NCI-H446 (cell line): ENCODE measurements at regions not wholly inside any gene's neighbourhood (a gene's known extent, or its start where the extent isn't known, plus 50 kb on each side); places are given as distances from the start of the nearest gene placed in this dataset.
"Not testable (repeated sequence)": the region's sequence is repeated elsewhere in the genome, so short reads cannot be mapped to it uniquely, and the experiment has no call there.

Source experiments
- DNase-seq, 2 experiments: peaks; one replicate each; lab custom pipeline; 2025; lab: John Stamatoyannopoulos, UW

DNA sequence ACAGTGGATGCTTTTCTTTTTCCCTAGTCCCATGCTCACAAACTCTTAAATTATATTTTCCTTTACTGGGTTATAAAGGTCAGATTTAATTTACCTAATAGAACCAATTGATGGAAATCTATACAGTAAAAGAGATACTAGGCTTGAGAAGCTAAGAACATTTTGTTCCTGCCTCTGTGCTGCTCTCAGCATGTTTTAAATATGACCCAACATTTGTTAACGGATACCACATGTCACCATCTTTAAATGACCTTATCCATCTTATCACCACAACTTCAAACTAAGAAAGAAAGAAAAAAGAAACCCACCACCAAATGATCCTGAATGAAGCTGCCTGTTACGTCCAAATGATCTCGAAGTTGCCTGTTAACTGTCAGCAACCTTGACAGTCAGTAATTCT is 334.7 kb upstream of the ZNF608 start:
- DNase-seq = no peak

DNA sequence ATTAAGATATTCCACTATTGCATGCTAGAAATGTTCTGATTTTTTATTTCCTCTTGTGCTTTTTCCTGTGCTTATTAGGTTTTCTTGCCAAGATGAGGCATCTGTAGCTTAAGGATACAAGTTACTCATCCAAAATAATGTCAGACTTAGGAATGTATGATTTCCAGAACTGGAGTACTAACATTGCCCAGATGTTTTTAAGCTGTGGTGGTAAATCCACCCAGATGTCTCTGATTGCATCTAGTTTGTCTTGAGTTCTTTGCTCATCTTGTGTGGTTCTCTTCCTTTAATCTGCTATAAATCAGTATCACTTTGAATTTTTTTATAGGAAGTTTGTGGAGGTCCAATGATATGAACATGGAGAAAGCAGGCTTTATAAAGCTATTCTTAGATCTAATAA is 337.5 kb upstream of the ZNF608 start:
- no peak for DNase-seq

DNA sequence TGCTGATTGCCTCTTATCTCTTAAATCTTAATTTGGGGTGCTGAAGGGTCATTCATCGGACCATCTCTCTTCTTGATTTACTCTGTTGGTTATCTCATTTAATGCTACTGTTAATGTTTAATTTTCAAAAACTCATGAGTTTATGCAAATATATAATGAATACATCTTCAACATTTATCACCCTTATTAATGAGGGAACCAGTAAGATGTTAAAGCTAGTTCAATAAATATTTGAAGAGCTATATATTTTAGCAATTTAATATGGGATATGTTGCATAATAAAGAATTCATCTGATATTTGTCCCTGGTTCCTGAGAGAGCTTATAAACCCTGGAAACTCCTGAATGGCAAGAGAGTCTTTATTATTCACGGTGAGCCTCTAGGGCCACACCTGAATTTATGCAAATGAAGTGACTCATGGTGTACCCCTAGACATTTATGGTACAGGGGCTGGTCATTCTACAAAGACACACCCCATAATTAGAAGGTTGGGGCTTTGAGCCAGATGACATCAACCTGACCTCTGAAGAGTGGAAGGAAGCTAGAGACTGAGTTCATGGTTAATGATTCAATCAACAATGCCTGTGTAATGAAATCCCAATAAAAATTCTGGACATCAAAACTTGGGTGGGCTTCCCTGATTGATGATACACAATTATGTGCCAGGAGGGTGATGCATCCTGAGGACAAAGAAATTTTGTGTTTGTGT is 339.5 kb upstream of the ZNF608 start:
- DNase-seq = no peak

DNA sequence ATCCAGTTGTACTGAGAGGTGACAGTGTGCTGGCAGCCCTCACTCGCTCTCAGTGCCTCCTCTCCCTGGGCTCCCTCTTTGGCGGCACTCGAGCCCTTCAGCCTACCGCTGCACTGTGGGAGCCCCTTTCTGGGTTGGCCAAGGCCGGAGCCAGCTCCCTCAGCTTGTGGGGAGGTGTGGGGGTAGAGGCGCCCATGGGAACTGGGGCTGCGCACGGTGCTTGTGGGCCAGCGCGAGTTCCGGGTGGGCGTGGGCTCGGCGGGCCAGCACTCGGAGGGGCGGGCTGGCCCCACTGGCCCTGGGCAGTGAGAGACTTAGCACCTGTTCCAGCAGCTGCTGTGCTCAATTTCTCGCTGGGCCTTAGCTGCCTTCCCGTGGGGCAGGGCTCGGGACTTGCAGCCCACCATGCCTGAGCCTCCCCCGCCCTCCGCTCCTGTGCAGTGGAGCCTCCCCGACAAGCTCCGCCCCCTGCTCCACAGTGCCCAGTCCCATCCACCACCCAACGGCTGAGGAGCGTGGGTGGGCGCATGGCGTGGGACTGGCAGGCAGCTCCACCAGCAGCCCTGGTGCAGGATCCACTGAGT is 342.2 kb upstream of the ZNF608 start:
- no peak for DNase-seq

DNA sequence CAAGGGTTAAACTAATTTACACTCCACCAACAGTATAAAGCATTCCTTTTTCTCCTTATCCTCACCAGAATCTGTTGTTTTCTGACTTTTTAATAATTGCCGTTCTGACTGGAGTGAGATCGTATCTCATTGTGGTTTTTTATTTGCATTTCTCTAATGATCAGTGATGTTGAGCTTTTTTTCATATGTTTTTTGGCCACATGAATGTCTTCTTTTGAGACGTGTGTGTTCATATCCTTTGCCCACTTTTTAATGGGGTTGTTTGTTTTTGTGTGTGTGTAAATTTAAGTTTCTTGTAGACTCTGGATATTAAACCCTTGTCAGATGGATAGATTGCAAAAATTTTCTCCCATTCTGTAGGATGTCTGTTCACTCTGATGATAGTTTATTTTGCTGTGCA is 345.7 kb upstream of the ZNF608 start:
- DNase-seq = not testable (repeated sequence)

DNA sequence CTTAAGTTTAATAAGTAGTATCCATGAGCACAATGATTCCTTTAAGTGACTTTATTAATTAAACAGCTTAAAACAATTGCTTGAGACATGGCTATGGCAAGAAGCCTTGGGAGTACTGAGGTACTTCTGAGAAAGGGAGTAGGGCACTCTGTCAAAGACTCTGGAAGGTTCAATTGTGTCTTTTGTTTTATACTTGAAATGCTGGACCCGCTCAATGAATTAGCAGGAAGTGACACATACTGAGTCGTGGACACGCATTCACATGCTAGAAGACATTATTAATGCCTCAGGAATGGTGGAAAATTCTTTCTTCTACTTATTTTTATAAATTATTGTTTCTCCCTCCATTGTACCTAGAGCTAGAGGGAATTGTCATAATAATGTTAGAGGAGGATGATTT is 347.3 kb upstream of the ZNF608 start:
- DNase-seq = no peak

DNA sequence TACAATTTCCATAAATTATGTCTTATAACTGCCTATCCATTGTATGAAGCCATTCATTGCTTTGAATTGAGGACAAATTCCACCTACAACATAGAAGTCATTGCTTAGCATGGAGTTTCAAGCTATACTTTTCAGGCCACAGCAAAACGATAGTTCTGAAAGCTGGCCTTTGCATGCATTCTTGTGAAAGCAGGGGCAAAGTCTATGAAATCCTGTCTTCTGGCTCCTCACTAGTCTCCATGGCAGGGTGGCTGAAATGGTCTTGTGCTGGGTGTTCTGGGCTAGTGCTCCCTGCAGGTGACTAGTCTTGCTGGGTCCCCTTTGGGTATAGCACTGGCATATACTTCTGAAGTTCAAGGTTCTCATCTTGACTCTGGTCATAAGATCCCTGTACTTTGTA is 353.9 kb upstream of the ZNF608 start:
- no peak for DNase-seq

DNA sequence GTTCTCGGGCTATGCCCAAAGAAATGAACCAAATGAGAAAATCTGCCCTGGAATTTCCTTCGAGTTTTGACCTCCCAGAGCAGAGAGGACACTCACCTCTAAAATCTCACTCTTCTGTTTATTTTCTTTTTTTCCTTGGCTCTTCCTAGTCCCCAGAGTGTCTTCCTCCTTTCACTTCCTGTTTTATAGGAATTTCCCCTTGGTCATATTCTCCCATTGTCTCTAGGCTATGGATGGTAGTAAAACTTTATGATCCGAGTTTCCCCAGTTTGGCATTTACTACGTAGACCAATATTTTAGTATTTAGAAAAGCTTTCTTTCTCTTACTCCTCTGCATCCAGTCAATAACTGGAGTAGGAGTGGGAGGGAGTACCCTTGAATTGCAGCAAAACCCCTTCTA is 354.5 kb upstream of the ZNF608 start:
- DNase-seq = no peak

DNA sequence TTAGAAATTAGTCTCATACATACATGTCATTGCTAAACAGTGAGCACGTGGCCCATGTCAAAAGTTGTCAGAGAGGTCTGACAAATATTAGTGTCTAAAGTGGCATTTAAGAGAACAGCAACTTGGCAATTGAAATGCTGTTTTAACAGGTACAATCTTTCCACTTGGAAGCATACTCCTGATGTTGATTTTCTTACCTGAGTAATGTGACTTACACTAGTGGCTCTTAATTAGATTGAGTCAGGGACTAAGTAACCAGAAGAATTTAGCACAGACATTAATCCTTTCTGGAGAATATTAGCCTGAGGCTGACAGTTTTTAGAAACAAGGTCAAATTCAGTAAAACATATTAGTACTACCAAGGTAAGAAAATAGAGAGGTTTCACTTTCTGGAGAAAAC is 357.0 kb upstream of the ZNF608 start:
- DNase-seq = no peak

DNA sequence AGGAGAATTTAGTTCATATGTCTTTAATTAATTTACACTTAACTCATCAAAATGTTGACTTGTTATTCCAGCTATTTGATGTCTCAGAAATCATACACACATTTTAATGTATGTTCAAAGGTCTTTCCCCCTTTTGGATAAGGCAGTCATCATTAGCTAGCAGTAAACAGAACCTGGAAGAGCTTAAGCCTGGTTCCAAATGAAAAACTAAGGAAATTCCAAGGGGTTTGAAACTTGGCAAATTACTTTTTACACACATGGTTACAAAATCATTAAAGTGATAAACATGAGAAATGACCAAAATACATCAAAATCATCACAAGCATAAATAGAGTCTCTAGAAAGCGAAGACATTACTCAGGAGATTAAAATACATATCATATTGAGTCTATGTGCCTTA is 359.8 kb upstream of the ZNF608 start:
- no peak for DNase-seq

DNA sequence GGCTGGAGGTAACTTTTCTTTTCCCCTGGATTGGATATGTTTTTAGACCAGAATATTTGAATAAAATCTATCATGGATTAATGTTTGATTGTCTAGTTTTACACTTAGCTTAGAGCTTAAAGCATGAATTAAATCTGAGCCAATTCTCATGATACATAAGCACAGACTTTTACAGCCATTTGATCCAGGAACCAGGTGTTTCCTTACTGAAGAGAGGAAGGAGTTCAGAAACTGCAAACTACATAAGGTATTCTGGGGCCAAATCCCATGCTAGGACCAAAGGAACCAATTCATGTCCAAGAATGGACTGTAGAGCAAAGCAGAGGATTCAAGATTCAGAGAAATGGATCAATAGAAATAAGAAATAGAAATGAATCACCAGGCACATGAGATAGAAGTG is 360.4 kb upstream of the ZNF608 start:
- no peak for DNase-seq

DNA sequence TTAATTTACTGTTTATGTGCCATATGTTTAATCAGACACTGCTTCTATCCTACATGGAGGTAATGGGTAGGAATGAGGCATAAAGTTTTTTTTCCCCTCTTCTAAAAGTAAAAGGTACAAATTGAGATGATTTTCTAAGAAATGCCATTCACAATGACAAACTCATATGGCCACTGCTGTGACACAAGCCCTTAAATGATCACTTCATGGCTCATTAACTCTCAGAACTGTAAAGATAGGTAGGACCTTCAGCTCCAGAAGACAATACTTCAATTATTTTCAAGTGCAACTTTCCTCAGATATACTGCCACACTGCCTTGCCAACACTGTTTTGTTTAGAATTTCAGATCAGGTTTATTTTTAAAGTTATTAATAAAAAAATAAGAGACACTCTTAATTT is 362.9 kb upstream of the ZNF608 start:
- DNase-seq = no peak

DNA sequence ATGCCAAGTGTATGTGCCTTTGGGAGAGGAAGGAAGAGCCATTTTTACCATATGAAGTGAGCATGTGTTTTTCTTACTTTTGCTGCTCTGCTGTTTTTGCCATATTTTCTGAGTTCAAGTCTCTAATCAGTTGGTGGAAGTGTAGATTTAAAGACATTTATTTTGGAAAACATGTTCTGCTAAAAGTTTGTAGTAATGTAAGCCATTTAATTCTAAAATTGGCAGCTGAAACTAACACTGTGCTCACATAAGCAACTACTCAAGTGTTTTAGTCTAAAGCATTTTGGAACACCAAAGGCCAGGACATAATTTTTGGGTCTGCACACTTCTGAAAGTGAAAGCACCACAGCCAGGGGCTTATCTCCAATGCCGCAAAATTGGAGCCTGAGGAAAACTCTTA is 363.4 kb upstream of the ZNF608 start:
- no peak for DNase-seq

DNA sequence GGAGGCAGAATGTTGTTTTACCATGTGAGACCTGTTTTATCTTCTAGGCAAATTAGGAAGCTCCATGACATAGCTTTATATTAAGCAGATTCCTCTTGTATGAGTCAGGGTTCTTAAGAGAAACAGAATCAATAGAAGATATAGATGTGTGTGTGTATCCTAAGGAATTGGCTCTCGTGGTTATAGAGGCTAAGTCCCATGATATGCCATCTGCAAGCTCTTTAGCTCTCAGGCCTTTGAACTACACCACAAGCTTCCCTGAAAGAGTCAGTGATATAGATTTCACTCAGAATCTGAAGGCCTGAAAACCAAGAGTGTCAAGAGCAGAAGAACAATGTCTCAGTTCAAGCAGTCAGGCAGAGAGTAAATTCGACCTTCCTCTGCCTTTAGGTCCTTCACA is 365.8 kb upstream of the ZNF608 start:
- DNase-seq = no peak

DNA sequence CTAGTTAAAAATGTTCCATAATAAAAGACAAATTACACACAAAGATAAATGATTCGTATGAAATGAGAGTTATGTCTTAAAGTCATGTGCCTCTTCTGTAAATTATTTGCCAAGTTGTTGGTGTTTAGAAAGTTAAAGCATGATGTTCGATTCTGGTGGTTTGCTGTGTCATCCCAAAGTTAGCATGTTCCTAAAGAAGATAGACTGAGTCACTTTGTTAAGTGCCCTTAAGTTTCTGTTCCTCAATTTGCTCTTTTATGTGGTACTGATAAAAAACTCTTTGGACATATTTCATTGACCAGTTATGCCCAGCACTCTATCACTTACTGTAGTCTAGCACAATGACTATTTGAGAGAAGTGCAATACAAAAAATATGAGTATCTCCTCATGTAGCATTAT is 366.9 kb upstream of the ZNF608 start:
- no peak for DNase-seq

DNA sequence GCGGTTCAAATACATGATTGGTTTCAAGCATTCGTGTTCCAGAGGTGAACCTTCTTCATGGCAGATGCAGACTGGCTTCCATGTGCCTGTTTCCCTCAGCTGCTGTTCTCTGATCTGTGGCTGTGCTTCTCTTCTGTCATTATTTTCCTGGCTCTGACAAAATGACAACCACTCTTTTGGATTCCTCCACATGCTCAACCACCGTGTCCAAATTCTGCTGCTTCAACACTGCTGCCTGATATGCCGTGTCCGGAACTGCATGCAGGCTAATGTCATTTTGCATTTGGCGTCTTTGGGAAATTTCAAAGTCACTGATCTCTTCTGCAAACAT is 368.7 kb upstream of the ZNF608 start:
- DNase-seq = no peak

DNA sequence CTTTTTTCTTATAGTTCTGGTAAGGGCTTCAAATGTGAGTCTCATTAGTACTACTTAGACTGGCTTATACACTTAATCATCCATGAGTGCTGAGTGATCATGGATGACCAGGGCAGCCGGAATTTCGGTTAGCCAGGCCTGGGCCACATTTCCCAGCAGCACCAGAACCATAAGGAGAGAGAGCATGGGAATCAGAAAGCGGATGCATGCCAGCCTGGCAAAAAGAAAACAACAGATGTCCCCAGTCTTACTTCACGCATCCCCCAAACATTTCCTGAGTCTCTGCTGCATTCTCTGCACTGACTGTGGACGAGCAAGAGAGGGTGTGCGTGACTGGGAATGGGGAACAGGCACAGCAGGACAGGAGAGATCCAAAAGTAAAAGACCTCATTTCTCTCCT is 371.1 kb upstream of the ZNF608 start:
- DNase-seq = peak in 1 of 2 experiments; percentile 21

DNA sequence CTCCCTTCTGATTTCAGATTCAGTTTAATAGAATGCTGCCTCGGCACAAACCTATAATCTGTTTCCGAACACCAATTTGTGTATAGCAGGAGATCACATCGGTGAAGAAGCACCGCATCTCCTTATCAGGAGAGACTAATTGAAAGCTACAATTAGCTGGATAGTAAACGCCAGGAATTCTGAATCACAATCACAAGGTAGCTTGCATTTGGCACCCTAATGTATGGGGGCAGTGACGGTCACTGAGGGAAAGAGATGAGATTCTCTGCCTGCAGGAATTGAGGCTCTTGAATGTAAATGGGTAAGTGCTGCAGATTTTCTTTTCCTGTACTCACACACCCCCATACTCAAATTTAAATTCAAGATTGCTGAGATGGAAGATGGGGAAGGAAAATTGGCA is 373.6 kb upstream of the ZNF608 start:
- no peak for DNase-seq

DNA sequence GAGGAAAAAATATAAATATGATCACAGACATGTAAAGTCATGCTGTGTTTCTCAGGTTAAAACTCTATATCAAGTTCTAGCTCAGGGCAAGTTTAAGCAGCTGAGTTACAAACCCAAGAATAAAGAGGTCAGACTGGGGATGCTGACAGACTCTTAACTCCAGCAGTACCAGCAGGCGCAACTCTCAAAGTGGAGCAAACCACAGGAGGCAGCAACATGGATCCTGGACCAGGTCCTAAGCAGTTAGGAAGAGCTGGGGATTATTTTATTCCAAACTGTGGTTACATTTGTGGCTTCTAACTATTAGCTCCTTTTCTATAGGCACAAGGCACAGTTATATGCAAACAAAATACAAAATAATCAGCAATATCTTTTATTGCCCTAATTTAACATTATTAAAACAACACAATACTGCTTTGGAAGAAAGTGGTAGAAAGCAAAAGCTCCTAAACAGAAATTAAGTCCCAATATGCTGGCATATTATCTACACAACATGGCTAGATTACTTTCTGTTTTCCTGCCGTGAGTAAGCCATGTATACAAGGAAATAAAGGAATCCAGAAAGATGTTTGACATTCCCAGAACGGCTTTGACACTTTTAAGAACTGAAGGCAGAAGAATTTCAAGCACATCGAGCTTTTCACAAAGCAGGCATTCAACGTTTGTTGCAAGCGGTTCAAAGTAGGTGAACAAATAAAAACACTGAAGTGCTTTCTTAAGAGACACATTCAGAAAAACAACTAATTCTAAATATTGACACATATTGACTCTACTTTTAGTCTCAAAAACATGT is 378.8 kb upstream of the ZNF608 start:
- no peak for DNase-seq

DNA sequence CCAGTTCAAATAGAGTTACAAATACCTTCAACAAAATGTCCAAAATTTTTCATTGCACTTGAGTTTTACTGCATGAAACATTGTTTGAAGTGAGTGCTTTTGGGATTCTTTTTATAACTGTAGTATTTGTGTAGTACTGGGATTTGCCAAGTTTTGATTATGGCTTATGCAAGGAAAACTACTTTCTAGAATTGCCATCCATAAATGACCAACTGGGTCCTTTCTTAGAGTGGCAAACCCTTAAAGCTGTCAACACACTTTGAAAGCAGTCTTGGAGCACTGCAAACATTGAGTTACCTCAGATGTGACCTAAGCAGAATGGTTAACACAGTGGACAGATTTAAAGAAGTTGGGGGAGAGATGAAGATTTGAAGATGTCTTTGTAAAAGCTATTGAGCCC is 379.6 kb upstream of the ZNF608 start:
- DNase-seq = no peak

DNA sequence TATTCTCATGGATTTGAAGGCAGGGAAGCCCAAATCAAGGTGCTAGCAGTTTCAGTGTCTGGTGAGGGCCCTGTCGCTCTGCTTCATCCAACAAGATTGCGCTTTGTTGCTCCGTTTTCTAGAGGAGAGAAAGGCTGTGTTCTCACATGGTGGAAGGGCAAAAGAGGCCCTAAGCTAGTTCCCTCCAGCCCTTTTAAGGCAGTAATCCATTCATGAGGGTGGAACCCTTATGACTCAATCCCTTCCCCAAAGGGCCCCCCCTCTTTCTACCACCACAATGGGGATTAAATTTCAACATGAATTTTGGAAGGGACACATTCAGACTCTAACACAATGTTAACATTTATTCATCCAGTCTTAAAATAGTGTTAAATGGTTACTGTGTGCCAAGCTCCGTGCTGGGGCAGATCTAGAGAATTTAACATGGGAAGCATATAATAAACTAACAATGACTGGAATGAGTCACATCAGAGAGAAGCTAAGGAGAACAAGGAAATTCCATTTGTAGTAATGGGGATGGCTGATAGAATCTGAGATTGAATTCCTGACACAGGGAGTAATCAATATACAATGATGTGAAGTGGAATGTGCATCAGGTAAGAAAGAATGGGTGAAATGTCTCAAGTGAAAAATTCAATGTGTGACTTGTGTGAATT is 382.8 kb upstream of the ZNF608 start:
- no peak for DNase-seq

DNA sequence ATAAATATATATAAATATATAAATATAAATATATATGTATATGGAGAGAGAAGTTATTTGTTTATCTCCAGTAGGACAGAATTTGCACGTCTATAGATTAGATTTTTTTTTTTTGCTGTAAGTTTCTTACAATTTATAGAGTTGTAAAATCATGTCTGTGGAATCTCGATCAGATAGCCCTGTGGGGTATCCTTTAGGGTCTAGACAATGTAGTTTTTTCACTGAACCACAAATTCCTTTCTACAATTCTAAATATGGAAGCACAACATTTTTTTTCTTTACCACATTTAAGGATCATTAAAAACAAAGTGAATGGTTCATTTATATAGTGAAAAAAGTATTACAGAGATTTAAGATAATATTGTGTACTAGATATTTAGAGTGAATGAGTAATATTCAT is 384.2 kb upstream of the ZNF608 start:
- DNase-seq = no peak
